A172 (cell line): ENCODE measurements at regions not wholly inside any gene's neighbourhood (a gene's known extent, or its start where the extent isn't known, plus 50 kb on each side); places are given as distances from the start of the nearest gene placed in this dataset.
"Not testable (repeated sequence)": the region's sequence is repeated elsewhere in the genome, so short reads cannot be mapped to it uniquely, and the experiment has no call there.

Experiments used
- DNase-seq: peaks from one replicate; pipeline ENCODE4 v3.0.0-alpha.2; 2015; ENCODE audit warnings: low spot score

DNA sequence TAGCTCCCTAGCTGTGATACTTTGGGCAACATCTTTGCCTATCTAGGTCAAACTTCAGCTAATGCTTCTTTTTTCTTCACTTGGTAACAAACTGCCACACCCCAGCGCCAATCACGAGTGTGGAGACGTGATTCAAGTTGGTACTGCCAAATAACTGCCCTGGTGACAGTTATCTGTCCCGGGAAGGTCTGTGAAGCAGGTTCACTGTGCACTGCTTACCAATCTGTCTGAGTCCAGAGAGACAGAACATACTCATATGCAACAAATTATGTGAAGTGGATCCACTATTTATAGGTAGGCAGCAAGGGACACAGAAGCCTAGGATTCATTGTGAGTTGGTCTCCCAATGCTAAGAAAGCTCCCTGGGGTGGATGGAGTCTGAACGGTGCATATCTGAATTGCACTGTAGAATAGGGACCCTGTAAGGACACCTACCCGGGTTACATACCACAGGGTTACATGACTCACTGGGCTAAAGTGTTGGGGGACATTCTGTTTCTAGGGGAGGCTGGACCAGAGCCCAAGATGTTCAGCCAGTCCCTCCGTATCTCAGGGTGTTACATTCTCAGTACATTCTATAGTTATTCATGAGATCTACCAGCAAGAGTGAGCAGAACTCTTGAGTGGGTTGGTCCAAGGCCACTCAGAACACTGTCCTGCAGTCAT, 95.4 kb upstream of the STC2 start:
- DNase-seq, result no peak

GRCh38 chr5:173420108-173420507, 91.9 kb upstream of the STC2 start:
- no peak for DNase-seq

- no peak for DNase-seq
Observed at GRCh38 chr5:173413471-173413982, 85.3 kb upstream of the STC2 start.

DNA sequence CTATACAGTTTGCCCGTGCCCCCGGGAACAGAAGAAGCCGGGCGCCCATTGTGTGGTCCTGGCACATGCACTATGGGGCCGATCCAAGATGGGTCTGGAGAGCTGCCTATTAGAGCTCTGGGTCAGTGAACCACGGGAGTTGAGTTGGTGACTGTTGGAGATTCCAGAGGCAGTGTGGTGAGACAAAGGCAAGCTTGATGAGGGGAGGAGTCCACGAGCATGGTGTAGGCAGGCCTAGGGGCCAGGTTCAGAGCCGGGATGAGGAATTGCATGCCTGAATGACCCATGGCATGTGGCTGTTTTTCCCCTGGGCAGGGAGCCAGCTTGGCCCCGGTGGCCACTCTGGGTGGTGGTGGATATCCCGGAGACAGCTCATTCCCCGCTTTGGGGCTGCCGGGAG, 84.4 kb upstream of the STC2 start:
- no peak for DNase-seq

DNA sequence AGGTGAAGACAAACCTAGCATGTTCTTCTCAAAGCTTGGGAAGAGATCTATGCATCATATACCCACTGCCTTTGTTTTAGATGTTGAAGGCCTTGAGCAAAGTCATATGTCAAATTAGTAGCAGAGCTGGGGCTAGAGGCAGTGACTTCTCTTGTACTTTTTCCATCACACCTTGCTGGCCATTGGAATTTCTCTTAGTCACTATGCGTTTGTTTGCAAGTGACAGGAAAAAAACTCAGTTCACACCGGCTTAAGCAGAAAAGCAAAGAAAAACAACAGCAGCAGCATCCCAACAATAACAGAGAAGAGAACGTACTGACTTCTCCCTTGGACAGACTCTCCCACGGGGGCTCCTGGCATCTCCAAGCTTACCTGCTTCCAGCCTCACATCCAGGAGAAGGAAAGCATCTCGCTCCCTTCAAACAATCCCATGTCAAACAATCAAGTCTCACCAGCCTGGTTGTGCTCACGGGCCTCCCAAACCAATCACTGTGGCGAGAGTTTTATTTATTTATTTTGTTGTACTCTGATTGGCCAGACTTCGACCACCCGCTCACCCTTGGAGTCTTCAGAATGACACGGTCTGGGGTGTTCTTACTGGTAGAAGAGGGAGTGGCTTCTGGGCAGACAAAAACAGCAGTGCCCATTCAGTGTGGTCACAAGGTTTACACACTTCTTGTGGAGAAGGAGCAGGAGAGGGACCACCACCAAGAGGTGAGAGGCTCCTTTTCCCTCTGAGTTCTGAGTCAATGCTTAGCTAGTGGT, 83.8 kb upstream of the STC2 start:
- no peak for DNase-seq

DNA sequence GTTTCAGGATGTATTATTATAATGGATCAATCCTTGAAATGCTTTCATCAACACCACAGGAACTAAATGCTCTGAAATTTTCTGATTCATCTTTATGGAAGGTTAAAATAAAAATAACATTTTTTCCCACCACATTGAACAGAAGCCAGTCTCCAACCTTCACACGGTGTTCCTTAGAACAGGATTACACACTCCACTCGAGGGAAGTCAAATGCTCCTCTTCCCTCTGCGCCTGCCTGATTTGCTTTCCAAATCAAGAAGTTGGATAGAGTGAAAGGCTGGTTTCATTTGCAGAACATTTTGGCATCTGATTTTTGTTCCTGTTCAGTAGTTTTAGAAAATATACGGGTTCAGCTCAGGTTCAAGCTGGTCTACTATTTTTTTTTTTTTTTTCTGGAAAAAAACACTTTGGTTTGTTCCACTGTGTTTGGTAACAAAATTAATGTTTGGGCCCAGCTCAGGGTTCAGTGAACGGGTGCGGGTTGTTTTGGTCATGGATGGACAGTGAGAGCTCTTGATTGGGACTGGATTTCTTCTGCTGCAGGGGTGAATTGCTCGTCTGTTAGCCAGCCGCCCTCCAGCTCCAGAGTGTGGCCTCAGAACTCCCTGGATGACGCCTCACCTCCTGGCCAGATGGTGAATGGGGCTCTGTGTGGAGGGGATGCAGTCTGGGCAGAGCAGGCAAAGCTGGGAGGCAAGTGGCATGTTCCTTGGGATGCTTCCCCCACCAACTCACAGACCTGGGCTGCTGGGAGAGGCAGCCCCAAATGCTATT, 82.4 kb upstream of the STC2 start:
- no peak for DNase-seq

DNA sequence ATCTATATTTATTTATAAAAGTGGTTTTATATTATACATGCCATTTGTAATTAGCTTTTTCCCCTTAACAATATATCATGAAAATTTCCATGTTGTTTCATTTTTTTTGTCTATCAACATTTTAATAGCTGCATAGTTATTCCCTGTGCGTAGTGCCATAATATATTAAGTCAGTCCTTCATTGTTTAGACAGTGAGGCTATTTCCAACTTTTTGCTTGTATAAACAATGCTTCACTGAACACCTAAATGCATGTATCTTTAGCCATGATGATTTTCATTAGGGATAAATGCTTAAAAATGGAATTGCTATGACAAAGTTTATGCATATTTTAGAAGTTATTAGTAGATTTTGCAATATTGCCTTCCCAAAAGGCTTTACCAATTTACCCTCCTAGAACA, 80.7 kb upstream of the STC2 start:
- DNase-seq, result no peak

DNA sequence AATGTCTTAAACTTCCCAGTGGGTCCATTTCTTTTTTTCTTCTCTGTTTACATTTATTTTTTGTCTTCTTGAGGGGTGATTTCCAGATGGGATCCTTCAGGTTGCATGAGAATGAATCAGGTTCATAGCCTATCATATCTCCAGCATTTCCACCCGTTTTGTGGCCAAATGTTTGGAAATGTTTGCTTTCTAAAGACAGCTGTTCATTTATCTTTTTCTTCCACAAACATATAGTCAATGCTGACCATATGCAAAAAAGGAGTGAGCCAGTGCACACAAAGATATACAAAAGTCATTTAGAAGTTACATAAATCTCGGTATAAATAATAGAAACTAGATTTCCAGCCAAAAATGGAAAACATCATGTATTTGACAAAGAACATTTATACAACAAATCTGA, 71.6 kb upstream of the STC2 start:
- DNase-seq, result no peak

GRCh38 chr5:173397516-173397915, 69.3 kb upstream of the STC2 start:
- DNase-seq, result no peak

GRCh38 chr5:173396311-173396993, 68.2 kb upstream of the STC2 start:
- DNase-seq, result no peak

- DNase-seq, result no peak
Observed at GRCh38 chr5:173395933-173396308, 67.7 kb upstream of the STC2 start.

DNA sequence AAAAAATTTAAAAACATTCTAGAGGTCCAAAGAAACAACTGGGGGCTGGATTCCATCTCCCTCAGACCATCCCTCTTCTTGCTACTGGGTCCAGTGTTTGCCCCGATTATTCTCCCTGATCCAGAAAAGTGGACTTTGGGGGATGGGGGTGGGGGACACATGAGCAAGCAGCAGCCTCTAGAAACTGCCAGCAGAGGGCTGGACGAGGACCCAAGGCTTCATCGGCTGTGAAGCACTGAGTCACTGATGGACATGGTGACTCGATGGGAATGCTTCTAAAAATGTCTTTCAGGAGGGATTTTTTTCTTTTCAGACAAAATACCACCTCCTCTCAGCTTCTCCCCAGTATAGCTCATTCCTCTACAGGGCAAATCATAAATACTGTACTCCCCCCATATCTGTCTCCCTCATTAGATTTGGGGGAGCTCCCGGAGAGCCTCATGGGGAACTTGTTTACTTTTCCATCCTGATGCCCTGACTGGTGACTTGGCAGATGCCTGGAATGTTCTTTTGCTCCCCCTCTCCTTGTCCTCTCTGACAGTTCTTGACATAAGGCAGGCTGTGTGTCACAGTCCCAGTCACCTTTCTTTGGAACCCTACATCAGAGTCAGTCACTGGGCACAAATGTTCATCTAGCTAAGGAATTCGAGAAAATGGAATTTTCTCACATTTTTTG, 67.2 kb upstream of the STC2 start:
- peak; percentile 26 for DNase-seq

DNA sequence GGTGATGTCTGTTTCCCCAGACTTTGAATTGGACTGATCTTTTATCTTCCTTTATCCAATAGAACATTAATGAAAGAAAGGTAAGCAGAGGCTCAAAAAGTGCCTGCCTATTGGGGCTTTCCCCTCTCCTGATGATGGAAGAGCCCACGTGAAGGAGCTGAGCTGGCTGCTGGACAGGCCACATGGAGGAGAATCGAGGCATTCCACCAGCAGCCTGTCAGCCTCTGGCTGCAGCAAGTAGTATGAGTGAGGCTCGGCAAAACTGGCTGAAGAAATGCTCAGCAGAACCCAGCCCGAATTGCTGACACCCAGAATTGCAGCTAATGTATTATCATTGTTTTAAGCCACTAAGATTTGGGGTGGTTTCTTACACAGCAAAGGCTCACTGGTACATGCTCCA, 66.5 kb upstream of the STC2 start:
- DNase-seq, result no peak

DNA sequence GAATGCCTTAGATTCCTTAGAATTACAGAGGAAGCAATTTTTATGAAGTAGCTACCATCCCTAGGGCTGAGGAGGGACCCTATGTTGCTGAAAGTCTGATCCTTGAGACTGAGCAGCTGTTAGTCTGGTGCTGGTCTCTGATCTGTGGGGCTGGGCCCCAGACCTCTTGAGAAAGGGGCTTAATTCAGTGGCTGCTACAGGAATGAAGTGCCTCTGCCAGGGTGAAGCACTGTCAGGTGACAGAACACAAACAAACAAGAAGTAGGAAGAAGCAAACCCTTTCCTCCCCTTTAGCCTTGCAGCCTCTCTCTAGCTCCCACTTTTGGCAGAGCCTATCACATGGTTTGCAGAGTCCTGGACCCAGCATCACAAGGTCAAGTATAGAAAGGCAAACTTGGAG, 64.0 kb upstream of the STC2 start:
- no peak for DNase-seq

GRCh38 chr5:173391031-173391430, 62.8 kb upstream of the STC2 start:
- no peak for DNase-seq

GRCh38 chr5:173387293-173387692, 59.1 kb upstream of the STC2 start:
- DNase-seq, result not testable (repeated sequence)

DNA sequence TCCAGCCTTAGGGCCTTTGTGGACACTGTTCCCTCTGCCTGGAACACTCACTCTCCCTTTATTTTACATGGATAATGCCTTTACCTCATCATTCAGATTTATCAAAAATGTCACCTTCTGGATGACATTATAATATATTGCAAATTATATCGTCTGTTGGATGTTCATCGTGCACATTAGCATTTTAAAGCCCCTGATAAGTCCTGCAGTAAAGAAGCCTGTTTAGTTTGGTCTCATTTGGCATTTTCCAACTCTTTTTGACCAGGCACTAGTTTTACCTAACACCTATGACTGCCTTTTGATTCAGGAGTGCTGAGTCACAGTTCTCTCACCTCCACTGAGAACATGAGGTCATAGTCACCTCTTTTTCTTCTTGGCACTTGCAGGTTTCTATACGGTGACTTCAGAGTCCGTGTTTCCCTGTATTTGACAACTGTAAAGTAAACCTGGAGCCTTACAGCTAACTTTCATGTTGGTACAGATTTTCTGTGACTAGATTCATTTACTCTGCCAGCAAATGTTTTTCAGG, 57.7 kb upstream of the STC2 start:
- no peak for DNase-seq

- no peak for DNase-seq
Observed at GRCh38 chr5:173383711-173384110, 55.5 kb upstream of the STC2 start.

DNA sequence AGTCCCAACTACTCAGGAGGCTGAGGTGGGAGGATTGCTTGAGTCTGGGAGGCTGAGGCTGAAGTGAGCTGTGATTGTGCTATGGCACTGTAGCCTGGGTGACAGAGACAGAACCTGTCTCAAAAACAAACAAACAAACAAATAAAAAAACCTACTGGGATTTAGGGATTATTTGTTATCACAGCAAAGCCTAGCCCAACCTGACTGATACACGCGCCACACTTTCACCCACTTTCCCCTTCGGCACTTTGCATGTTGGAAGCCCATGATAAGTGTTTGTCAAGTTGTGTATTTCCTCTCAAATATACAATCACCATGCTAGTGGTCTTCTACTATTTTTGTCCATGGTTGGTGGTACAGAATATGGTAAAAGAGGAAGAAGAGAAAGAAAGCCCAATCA, 50.5 kb upstream of the STC2 start:
- DNase-seq, result no peak
